ENCODE measurements at regions not wholly inside any gene's neighbourhood (a gene's known extent, or its start where the extent isn't known, plus 50 kb on each side); places are given as distances from the start of the nearest gene placed in this dataset.

GRCh38 chr5:117954331-117954730 is 1034.0 kb downstream of the DTWD2 start:
- in situ Hi-C loops (cut with MboI; ENCODE audit: low sequenced_read_pairs) = no loop called here
- no peak overlapping the region for H3K4me3 ChIP-seq
- H3K9me3 ChIP-seq = no peaks in the 10 kb centered on the region
- no peak for DNase-seq (ENCODE audit: low spot score in 2 of 2)
- H3K4me1 ChIP-seq = no peaks in the 10 kb centered on the region
- no peaks in the 10 kb centered on the region for H3K36me3 ChIP-seq (replicated peaks)
- H3K27me3 ChIP-seq (ENCODE audit: low read depth) = no peaks in the 10 kb centered on the region

- no peaks in the 10 kb centered on the region for H3K36me3 ChIP-seq (replicated peaks)
- in situ Hi-C loops (cut with MboI; ENCODE audit: low sequenced_read_pairs) = no loop called here
- no peaks in the 10 kb centered on the region for H3K9me3 ChIP-seq
- DNase-seq (ENCODE audit: low spot score in 2 of 2) = no peak
- no peak overlapping the region for H3K4me3 ChIP-seq
- no peaks in the 10 kb centered on the region for H3K4me1 ChIP-seq
- no peaks in the 10 kb centered on the region for H3K27me3 ChIP-seq (ENCODE audit: low read depth)
These were observed 1035.1 kb downstream of the DTWD2 start for GRCh38 chr5:117953272-117953671.

GRCh38 chr5:117947836-117948235 is 1040.5 kb downstream of the DTWD2 start:
- DNase-seq (ENCODE audit: low spot score in 2 of 2) = no peak
- H3K4me1 ChIP-seq = no peaks in the 10 kb centered on the region
- H3K4me3 ChIP-seq = no peak overlapping the region
- in situ Hi-C loops (cut with MboI; ENCODE audit: low sequenced_read_pairs) = no loop called here
- no peaks in the 10 kb centered on the region for H3K9me3 ChIP-seq
- H3K36me3 ChIP-seq (replicated peaks) = no peaks in the 10 kb centered on the region
- H3K27me3 ChIP-seq (ENCODE audit: low read depth) = no peaks in the 10 kb centered on the region

- H3K4me3 ChIP-seq = no peak overlapping the region
- H3K9me3 ChIP-seq = no peaks in the 10 kb centered on the region
- in situ Hi-C loops (cut with MboI; ENCODE audit: low sequenced_read_pairs) = no loop called here
These were observed 1041.2 kb downstream of the DTWD2 start for GRCh38 chr5:117947121-117947520.

GRCh38 chr5:117945258-117945657 is 1043.1 kb downstream of the DTWD2 start:
- Histone ChIP-seq H3K4me3 (no peak overlapping the region), H3K9me3 (no peaks in the 10 kb centered on the region), H3K36me3 (replicated peaks) (no peaks in the 10 kb centered on the region), H3K4me1 (no peaks in the 10 kb centered on the region), H3K27me3 (ENCODE audit: low read depth) (no peaks in the 10 kb centered on the region)
- no peak for DNase-seq (ENCODE audit: low spot score in 2 of 2)
- in situ Hi-C loops (cut with MboI; ENCODE audit: low sequenced_read_pairs) = no loop called here

More at GRCh38 chr5:117947121-117947520, 1041.2 kb downstream of the DTWD2 start:
- Histone ChIP-seq H3K36me3 (replicated peaks) (no peaks in the 10 kb centered on the region), H3K4me1 (no peaks in the 10 kb centered on the region), H3K27me3 (ENCODE audit: low read depth) (no peaks in the 10 kb centered on the region)
- DNase-seq (ENCODE audit: low spot score in 2 of 2) = no peak

- Histone ChIP-seq H3K9me3 (no peaks in the 10 kb centered on the region), H3K36me3 (replicated peaks) (no peaks in the 10 kb centered on the region), H3K27me3 (ENCODE audit: low read depth) (no peaks in the 10 kb centered on the region), H3K4me3 (no peak overlapping the region), H3K4me1 (no peaks in the 10 kb centered on the region)
- DNase-seq (ENCODE audit: low spot score in 2 of 2) = no peak
- in situ Hi-C loops (cut with MboI; ENCODE audit: low sequenced_read_pairs) = no loop called here
These were observed 1044.8 kb downstream of the DTWD2 start for GRCh38 chr5:117943541-117943940.

GRCh38 chr5:117942861-117943519 is 1045.4 kb downstream of the DTWD2 start:
- no peaks in the 10 kb centered on the region for H3K27me3 ChIP-seq (ENCODE audit: low read depth)
- H3K9me3 ChIP-seq = no peaks in the 10 kb centered on the region

GRCh38 chr5:117893211-117893610 is 1095.1 kb downstream of the DTWD2 start:
- no peak for DNase-seq (ENCODE audit: low spot score in 2 of 2)
- Histone ChIP-seq H3K36me3 (replicated peaks) (no peaks in the 10 kb centered on the region), H3K4me3 (no peak overlapping the region), H3K4me1 (no peaks in the 10 kb centered on the region), H3K9me3 (no peaks in the 10 kb centered on the region), H3K27me3 (ENCODE audit: low read depth) (no peaks in the 10 kb centered on the region)
- in situ Hi-C loops (cut with MboI; ENCODE audit: low sequenced_read_pairs) = no loop called here

More at GRCh38 chr5:117942861-117943519, 1045.4 kb downstream of the DTWD2 start:
- H3K4me1 ChIP-seq = no peaks in the 10 kb centered on the region
- DNase-seq (ENCODE audit: low spot score in 2 of 2) = no peak
- in situ Hi-C loops (cut with MboI; ENCODE audit: low sequenced_read_pairs) = no loop called here
- no peaks in the 10 kb centered on the region for H3K36me3 ChIP-seq (replicated peaks)
- H3K4me3 ChIP-seq = no peak overlapping the region

- no peaks in the 10 kb centered on the region for H3K9me3 ChIP-seq
- H3K27me3 ChIP-seq (ENCODE audit: low read depth) = no peaks in the 10 kb centered on the region
- in situ Hi-C loops (cut with MboI; ENCODE audit: low sequenced_read_pairs) = no loop called here
- no peak overlapping the region for H3K4me3 ChIP-seq
- H3K36me3 ChIP-seq (replicated peaks) = no peaks in the 10 kb centered on the region
- DNase-seq (ENCODE audit: low spot score in 2 of 2) = no peak
- no peaks in the 10 kb centered on the region for H3K4me1 ChIP-seq
These were observed 1096.0 kb downstream of the DTWD2 start for GRCh38 chr5:117892360-117892759.

GRCh38 chr5:117889596-117889995 is 1098.8 kb downstream of the DTWD2 start:
- no peak overlapping the region for H3K4me3 ChIP-seq
- no peak for DNase-seq (ENCODE audit: low spot score in 2 of 2)
- no peaks in the 10 kb centered on the region for H3K36me3 ChIP-seq (replicated peaks)
- no peaks in the 10 kb centered on the region for H3K27me3 ChIP-seq (ENCODE audit: low read depth)
- no peaks in the 10 kb centered on the region for H3K4me1 ChIP-seq
- in situ Hi-C loops (cut with MboI; ENCODE audit: low sequenced_read_pairs) = no loop called here
- H3K9me3 ChIP-seq = no peaks in the 10 kb centered on the region

- in situ Hi-C loops (cut with MboI; ENCODE audit: low sequenced_read_pairs) = no loop called here
- Histone ChIP-seq H3K4me1 (no peaks in the 10 kb centered on the region), H3K36me3 (replicated peaks) (no peaks in the 10 kb centered on the region), H3K27me3 (ENCODE audit: low read depth) (no peaks in the 10 kb centered on the region), H3K9me3 (no peaks in the 10 kb centered on the region), H3K4me3 (no peak overlapping the region)
- DNase-seq (ENCODE audit: low spot score in 2 of 2) = no peak
These were observed 1099.7 kb downstream of the DTWD2 start for GRCh38 chr5:117888688-117889087.

- no peaks in the 10 kb centered on the region for H3K36me3 ChIP-seq (replicated peaks)
- H3K27me3 ChIP-seq (ENCODE audit: low read depth) = no peaks in the 10 kb centered on the region
- in situ Hi-C loops (cut with MboI; ENCODE audit: low sequenced_read_pairs) = no loop called here
- H3K4me3 ChIP-seq = no peak overlapping the region
- no peaks in the 10 kb centered on the region for H3K4me1 ChIP-seq
- H3K9me3 ChIP-seq = no peaks in the 10 kb centered on the region
- DNase-seq (ENCODE audit: low spot score in 2 of 2) = no peak
These were observed 1106.7 kb downstream of the DTWD2 start for GRCh38 chr5:117881426-117882230.

GRCh38 chr5:117880932-117881331 is 1107.4 kb downstream of the DTWD2 start:
- in situ Hi-C loops (cut with MboI; ENCODE audit: low sequenced_read_pairs) = no loop called here
- H3K36me3 ChIP-seq (replicated peaks) = no peaks in the 10 kb centered on the region
- no peak for DNase-seq (ENCODE audit: low spot score in 2 of 2)
- H3K27me3 ChIP-seq (ENCODE audit: low read depth) = no peaks in the 10 kb centered on the region
- no peaks in the 10 kb centered on the region for H3K4me1 ChIP-seq
- H3K9me3 ChIP-seq = no peaks in the 10 kb centered on the region
- no peak overlapping the region for H3K4me3 ChIP-seq

- no peaks in the 10 kb centered on the region for H3K9me3 ChIP-seq
- in situ Hi-C loops (cut with MboI; ENCODE audit: low sequenced_read_pairs) = no loop called here
- DNase-seq (ENCODE audit: low spot score in 2 of 2) = no peak
- no peaks in the 10 kb centered on the region for H3K27me3 ChIP-seq (ENCODE audit: low read depth)
- no peak overlapping the region for H3K4me3 ChIP-seq
- no peaks in the 10 kb centered on the region for H3K4me1 ChIP-seq
- no peaks in the 10 kb centered on the region for H3K36me3 ChIP-seq (replicated peaks)
These were observed 1110.6 kb downstream of the DTWD2 start for GRCh38 chr5:117877731-117878130.
